HG03342 (cell line): ENCODE measurements at regions not wholly inside any gene's neighbourhood (a gene's known extent, or its start where the extent isn't known, plus 50 kb on each side); places are given as distances from the start of the nearest gene placed in this dataset.

ENCODE experiments used
- ATAC-seq: cut with Tn5 transposase; IDR thresholded peaks from one replicate; pipeline ENCODE4 v1.9.1; 2021; ENCODE audit warnings: mild to moderate bottlenecking, moderate library complexity; ENCODE audit not compliant: unreplicated experiment

DNA sequence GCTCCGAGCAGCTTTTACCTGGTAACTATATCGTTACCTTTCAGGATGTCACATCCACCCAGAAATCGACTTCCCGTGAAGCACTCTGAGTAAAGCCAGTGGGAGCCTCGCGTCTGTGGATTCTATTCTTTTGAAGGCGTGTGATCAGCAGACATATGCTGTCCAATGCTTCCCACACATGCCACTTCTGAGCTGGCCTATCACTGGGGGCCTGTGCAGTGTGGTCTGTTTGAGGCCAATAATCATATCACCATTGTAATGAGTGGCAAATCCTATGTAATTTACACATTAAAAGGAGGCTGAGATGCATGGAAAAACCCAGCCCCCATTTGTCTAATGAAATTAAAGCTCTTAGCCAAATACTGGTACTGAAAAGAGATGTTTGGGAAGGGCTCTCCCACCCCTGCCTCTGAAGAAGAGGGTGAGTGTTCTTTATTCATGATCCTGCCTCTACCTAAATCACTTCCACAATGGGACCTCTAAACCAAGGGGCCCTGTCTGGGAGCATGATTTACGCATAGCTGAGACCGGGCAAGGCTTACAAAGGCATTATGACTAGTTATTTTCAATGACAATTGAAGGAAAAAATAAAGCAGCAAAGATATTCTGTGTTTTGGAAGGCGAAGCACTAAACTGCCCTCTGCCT is 686.8 kb downstream of the ZEB2 start:
- ATAC-seq, result no peak

DNA sequence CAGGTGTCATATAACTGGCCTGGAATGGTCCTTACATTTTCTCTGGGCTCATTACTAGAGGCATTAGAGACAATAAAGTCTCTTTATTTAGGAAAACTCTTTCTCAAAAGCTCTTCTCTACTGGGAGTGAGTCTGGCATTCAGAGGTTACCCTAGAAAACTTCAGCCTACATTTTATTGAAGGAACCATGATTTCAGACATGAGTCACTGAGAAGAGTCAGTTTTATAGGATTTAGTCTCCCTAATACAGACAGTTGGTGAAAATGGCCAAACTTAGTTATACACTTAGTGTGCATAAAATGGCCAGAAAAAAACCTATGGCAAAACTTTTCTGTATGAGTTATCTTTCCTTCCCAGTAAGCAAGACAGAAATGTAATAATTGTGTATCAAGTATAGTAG is 689.4 kb downstream of the ZEB2 start:
- no peak for ATAC-seq

DNA sequence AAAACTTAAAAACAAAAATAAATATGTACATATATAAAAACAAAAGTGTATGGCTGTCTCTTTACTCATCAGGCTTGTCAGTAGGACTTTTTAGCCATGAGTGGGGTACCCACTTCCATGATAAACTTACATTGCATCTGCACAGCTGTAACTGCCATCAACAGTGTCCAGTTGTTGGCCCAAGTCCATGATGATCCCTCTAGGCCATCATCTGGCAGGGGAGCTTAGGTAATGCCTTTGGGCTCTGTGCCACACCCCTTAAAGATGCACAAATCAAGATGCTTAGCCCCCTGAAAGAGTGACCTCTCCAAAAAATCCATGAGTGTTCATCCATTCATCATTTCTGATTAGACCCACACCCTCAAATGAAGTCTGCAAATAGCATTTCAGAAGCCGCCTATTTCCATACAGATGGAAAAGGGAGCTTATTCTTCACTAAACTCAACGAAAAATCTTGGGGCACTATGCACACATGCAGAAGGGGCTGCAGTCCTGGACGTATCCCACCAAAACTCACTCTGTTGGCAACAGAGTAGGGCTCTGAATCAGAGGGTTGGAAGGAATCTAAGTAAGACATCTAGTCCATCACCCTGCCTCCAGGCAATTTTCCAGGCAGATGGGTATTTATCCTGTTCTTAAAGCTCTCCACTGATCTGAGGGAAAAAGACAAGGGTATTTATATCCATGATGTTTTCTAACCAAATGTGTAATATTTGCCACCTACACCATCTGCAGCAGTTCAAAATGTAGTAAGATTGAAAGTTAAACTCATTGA is 691.0 kb downstream of the ZEB2 start:
- ATAC-seq, result no peak

DNA sequence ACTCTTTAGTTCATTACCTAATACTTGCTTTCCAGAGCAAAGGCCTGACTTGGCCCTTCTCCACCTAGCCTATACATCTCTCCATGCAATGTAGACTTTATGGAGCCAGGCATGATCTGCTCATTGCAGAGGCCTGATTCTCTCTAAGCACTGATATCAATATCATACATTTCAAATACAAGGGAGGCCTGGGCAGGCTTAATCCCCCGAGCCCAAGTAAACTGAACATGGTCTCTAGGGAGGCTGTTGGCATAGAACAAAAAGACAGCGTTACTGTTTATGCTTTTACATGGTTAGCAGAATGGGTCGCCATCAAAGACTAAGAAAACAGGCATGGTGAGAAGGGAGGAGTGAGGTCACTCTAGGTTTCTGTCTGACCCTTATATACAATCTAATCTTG is 695.1 kb downstream of the ZEB2 start:
- ATAC-seq, result no peak

DNA sequence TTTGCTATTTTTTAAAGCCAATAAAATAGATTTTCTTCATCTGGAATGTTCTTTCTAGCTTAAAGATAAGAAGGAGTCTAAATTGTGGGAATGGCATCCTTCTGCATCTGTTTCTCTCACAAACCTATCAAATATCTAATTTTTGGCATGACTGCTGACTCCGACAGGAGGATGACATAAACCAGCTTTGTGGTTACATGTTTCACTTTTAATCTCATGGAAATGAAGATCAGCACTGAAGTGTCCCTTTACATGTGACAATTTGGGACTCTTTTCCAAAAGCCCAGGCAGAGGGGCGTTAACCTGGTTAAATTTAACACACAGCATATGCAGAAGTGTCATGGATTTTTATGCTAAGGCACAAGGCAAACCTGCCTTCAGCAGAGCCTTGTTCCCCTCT is 694.7 kb downstream of the ARHGAP15 start:
- no peak for ATAC-seq

DNA sequence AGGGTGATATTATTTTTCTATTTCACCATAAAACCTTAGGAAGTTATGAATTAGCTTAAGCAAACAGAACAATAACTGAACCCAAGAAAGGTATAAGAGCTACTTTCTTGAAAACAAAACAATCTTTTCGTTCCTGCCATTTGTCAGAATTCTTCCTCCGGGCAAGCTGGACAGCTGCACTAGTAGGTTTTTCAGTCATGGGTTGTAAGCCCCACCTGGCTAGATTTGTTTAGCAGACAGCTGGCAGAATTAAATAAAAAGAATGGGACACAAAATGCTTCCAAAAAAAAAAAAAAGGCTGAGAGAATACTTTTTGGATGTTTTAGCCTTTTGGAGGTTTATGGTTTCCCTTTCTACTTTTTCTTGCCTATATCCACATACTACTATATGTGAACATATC is 694.1 kb downstream of the ARHGAP15 start:
- ATAC-seq, result no peak

DNA sequence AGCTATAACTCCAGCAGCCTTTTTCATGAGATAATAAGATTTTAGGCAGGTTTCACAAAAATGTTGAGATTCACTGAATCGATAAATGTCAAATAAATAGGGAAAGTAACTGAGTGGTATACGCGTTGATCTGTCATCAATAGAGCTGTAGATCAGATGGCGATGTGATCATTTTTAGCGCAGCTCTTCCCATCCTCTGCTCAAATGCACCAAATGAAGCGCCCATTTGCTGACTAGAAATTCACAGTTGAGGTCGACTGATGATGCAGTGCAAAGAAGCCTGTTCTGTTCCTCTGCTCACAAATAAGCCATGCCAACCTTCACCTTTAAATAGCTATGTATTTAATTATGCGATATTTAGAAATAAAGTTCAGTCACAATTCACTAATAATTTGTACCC is 693.5 kb downstream of the ARHGAP15 start:
- ATAC-seq, result no peak

DNA sequence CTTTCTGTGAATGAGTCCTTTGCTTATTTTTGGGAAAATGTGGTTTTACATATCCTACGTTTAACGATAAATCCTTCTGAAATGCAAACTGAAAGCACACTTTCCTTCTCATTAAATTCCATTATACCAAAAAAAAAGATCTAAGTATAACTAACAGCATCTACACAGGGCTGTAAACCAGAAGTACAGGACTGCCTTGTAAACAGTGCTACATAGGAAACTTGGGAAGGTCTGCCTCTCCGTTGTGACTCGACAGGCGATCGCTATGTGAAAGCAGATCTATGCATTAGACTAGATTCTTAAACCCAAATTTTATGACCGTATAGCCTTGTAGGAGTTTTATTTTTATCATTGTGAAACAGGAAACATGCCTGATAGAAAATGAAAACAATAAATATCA is 690.5 kb downstream of the ARHGAP15 start:
- no peak for ATAC-seq

DNA sequence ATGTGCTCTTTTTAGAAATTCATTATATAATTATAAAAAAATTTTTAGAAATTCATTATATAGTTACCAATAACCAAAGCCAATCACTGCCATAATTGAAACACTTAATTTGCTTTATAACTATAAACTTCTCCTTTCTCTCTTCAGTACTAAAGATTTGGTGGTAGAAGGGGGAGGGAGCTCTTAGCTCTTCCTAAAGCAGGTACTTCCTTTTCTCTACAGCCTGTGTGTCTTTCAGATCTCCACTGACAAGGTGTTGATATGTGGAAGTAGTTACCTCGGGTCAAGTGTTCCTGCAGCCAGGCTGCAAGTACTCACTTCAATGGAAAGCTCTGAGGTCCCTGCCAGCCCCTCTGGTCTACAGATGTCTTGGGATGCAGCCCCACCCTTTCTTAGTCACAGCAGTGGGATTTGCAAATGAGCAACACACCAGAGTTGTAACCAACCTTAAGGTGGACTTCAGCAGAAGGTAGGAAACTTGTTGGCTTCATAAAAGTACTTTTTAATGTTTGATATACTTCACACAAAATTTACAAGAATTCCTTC is 690.0 kb downstream of the ARHGAP15 start:
- no peak for ATAC-seq
